Hepatocyte (in vitro differentiated cells): ENCODE measurements at regions not wholly inside any gene's neighbourhood (a gene's known extent, or its start where the extent isn't known, plus 50 kb on each side); places are given as distances from the start of the nearest gene placed in this dataset.

Experiments used
- CTCF ChIP-seq: fragments of 200-600 bp; sonication (generic); IDR thresholded peaks from 2 replicates; pipeline ENCODE4 v1.5.1; 2016; ENCODE audit warnings: antibody characterized with exemption, mild to moderate bottlenecking; ENCODE audit not compliant: poor library complexity
- EZH2 ChIP-seq: fragments of 200-600 bp; sonication (generic); IDR thresholded peaks from 2 replicates; pipeline ENCODE4 v1.6.1; 2016; ENCODE audit warnings: antibody characterized with exemption, mild to moderate bottlenecking, borderline replicate concordance
- EZH2phosphoT487 ChIP-seq: fragments of 200-600 bp; sonication (generic); IDR thresholded peaks from one replicate; pipeline ENCODE4 v1.6.1; 2018; ENCODE audit warnings: antibody characterized with exemption, mild to moderate bottlenecking, low read depth, moderate library complexity; ENCODE audit not compliant: unreplicated experiment, severe bottlenecking

GRCh38 chr16:25628766-25629165 lies 63.0 kb upstream of the HS3ST4 start:
- TF ChIP-seq CTCF (no peak), EZH2 (no peak), EZH2phosphoT487 (no peak)
